ENCODE measurements at regions not wholly inside any gene's neighbourhood (a gene's known extent, or its start where the extent isn't known, plus 50 kb on each side); places are given as distances from the start of the nearest gene placed in this dataset.

DNA sequence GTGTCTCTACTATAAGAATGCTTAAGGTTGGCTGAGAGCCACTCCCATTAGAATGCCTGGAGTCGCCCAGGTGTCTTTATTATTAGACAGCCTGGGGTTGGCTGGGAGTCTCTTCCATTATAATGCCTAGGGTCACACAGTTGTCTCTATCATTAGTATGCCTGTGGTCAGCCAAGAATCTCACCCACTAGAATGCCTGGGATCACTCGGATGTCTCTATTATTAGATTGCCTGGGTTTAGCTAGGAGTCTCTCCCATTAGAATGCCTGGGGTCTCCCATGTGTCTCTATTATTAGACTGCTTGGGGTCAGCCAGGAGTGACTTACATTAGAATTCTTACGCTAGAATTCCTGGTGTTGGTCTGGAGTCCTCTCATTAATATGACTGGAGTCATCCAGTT lies 2255.3 kb downstream of the TP53TG3F start:
- H3K4me3 ChIP-seq: no peak overlapping the region
- no peaks in the 10 kb centered on the region for H3K36me3 ChIP-seq
- intact Hi-C loops (cut with DNase I; ENCODE audit: low total_unique reads): no loop called here
- no peak for TF ChIP-seq POLR2AphosphoS5 (IDR thresholded peaks at IDR 0.05)
- TF ChIP-seq, protein P1, sequence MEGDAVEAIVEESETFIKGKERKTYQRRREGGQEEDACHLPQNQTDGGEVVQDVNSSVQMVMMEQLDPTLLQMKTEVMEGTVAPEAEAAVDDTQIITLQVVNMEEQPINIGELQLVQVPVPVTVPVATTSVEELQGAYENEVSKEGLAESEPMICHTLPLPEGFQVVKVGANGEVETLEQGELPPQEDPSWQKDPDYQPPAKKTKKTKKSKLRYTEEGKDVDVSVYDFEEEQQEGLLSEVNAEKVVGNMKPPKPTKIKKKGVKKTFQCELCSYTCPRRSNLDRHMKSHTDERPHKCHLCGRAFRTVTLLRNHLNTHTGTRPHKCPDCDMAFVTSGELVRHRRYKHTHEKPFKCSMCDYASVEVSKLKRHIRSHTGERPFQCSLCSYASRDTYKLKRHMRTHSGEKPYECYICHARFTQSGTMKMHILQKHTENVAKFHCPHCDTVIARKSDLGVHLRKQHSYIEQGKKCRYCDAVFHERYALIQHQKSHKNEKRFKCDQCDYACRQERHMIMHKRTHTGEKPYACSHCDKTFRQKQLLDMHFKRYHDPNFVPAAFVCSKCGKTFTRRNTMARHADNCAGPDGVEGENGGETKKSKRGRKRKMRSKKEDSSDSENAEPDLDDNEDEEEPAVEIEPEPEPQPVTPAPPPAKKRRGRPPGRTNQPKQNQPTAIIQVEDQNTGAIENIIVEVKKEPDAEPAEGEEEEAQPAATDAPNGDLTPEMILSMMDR (IDR thresholded peaks at IDR 0.05 in 8 of 11, conservative IDR thresholded peaks at IDR 0.05 in 3 of 11): no peak
- no peak for TF ChIP-seq POLR2A (IDR thresholded peaks at IDR 0.05)
- no peaks in the 10 kb centered on the region for H3K27me3 ChIP-seq (replicated peaks in 1 of 7)
- DNase-seq: no peak
- peaks cover 3 to 95% (median 86%) of the 10 kb centered on the region in 8 donors for H3K9me3 ChIP-seq
- WGBS, 5 donors: 58 to 69% (median 61%) methylated on average over 3 of the region's 3 CpGs
- H3K27ac ChIP-seq: no peak overlapping the region
- H3K4me1 ChIP-seq: no peaks in the 10 kb centered on the region

GRCh38 chr16:35724551-35724950 lies 2265.1 kb downstream of the TP53TG3F start:
- no peaks in the 10 kb centered on the region for H3K27me3 ChIP-seq (replicated peaks in 1 of 7)
- peaks cover 0 to 100% (median 94%) of the 10 kb centered on the region in 8 donors for H3K9me3 ChIP-seq
- H3K36me3 ChIP-seq: no peaks in the 10 kb centered on the region
- TF ChIP-seq POLR2A (IDR thresholded peaks at IDR 0.05) (no peak), POLR2AphosphoS5 (IDR thresholded peaks at IDR 0.05) (no peak)
- TF ChIP-seq, protein P1 (IDR thresholded peaks at IDR 0.05 in 8 of 11, conservative IDR thresholded peaks at IDR 0.05 in 3 of 11): no peak
- 35 to 51% (median 46%) methylated on average over 3 of the region's 3 CpGs for WGBS, 5 donors
- intact Hi-C loops (cut with DNase I; ENCODE audit: low total_unique reads): no loop called here
- H3K27ac ChIP-seq: no peak overlapping the region
- H3K4me3 ChIP-seq: no peak overlapping the region
- no peaks in the 10 kb centered on the region for H3K4me1 ChIP-seq
- no peak for DNase-seq

- Histone ChIP-seq H3K27ac (no peak overlapping the region), H3K4me3 (no peak overlapping the region), H3K27me3 (replicated peaks in 1 of 7) (no peaks in the 10 kb centered on the region), H3K9me3 (peaks cover 0 to 100% (median 98%) of the 10 kb centered on the region in 8 donors), H3K4me1 (no peaks in the 10 kb centered on the region), H3K36me3 (no peaks in the 10 kb centered on the region)
- WGBS, 5 donors: 56 to 77% (median 71%) methylated on average over 5 to 6 of the region's 6 CpGs
- no peak for DNase-seq
- intact Hi-C loops (cut with DNase I; ENCODE audit: low total_unique reads): no loop called here
- TF ChIP-seq, protein P1 (IDR thresholded peaks at IDR 0.05 in 8 of 11, conservative IDR thresholded peaks at IDR 0.05 in 3 of 11): no peak
- TF ChIP-seq POLR2A (IDR thresholded peaks at IDR 0.05) (no peak), POLR2AphosphoS5 (IDR thresholded peaks at IDR 0.05) (no peak)
Measured at GRCh38 chr16:35725949-35726348, 2266.5 kb downstream of the TP53TG3F start.

GRCh38 chr16:35730251-35730650 lies 2270.8 kb downstream of the TP53TG3F start:
- Histone ChIP-seq H3K4me3 (no peak overlapping the region), H3K27me3 (replicated peaks in 1 of 7) (no peaks in the 10 kb centered on the region), H3K36me3 (no peaks in the 10 kb centered on the region), H3K27ac (no peak overlapping the region), H3K9me3 (peaks cover 0 to 100% (median 97%) of the 10 kb centered on the region in 8 donors), H3K4me1 (no peaks in the 10 kb centered on the region)
- intact Hi-C loops (cut with DNase I; ENCODE audit: low total_unique reads): no loop called here
- 39 to 58% (median 54%) methylated on average over 5 of the region's 5 CpGs for WGBS, 5 donors
- TF ChIP-seq POLR2AphosphoS5 (IDR thresholded peaks at IDR 0.05) (no peak), POLR2A (IDR thresholded peaks at IDR 0.05) (no peak)
- TF ChIP-seq, protein P1 (IDR thresholded peaks at IDR 0.05 in 8 of 11, conservative IDR thresholded peaks at IDR 0.05 in 3 of 11): no peak
- no peak for DNase-seq
